Lower leg skin (tissue), 3 donors: ENCODE measurements at regions not wholly inside any gene's neighbourhood (a gene's known extent, or its start where the extent isn't known, plus 50 kb on each side); places are given as distances from the start of the nearest gene placed in this dataset.

Experiments
- CTCF ChIP-seq, 3 donors: fragments of 450-650 bp; IDR thresholded peaks; one replicate each; pipeline ENCODE4 v1.5.1; 2016; ENCODE audit warnings: antibody characterized with exemption in 3 of 3, mild to moderate bottlenecking in 3 of 3, moderate library complexity in 2 of 3
- POLR2A ChIP-seq, 2 donors: fragments of 450-650 bp; IDR thresholded peaks; one replicate each; pipeline ENCODE4 v1.6.1; 2016 to 2017; ENCODE audit warnings: antibody characterized with exemption in 2 of 2, mild to moderate bottlenecking in 1 of 2, moderate library complexity in 1 of 2

GRCh38 chr20:7776148-7776547 lies 164.1 kb downstream of the HAO1 start:
- TF ChIP-seq CTCF (IDR thresholded peaks at IDR 0.05) = no peak
- TF ChIP-seq POLR2A (IDR thresholded peaks at IDR 0.05) = no peak
